Activated CD4-positive, alpha-beta T cell treated with anti-CD3 and anti-CD28 coated beads, Interleukin-2, amount 50 U/mL, for 1 hour (primary cell): ENCODE measurements at regions not wholly inside any gene's neighbourhood (a gene's known extent, or its start where the extent isn't known, plus 50 kb on each side); places are given as distances from the start of the nearest gene placed in this dataset.
"Not testable (repeated sequence)": the region's sequence is repeated elsewhere in the genome, so short reads cannot be mapped to it uniquely, and the experiment has no call there.

Experiments
- DNase-seq: peaks from one replicate; pipeline ENCODE4 v3.0.0-alpha.2; 2020

- no peak for DNase-seq
Measured at GRCh38 chr13:72657379-72657778, 70.0 kb downstream of the MZT1 start.

- DNase-seq, result no peak
Measured at GRCh38 chr13:72656357-72656756, 71.1 kb downstream of the MZT1 start.

- DNase-seq, result no peak
Measured at GRCh38 chr13:72653506-72653905, 73.9 kb downstream of the MZT1 start.

- no peak for DNase-seq
Measured at GRCh38 chr13:72652681-72653080, 74.7 kb downstream of the MZT1 start.

GRCh38 chr13:72651144-72651543 is 76.3 kb downstream of the MZT1 start:
- no peak for DNase-seq

GRCh38 chr13:72650051-72650700 is 77.3 kb downstream of the MZT1 start:
- no peak for DNase-seq

- DNase-seq, result no peak
Measured at GRCh38 chr13:72648513-72649065, 78.8 kb downstream of the MZT1 start.

- no peak for DNase-seq
Measured at GRCh38 chr13:72647422-72647821, 80.0 kb downstream of the MZT1 start.

- no peak for DNase-seq
Measured at GRCh38 chr13:72645521-72645920, 81.9 kb downstream of the MZT1 start.

- peak; percentile 53 for DNase-seq
Measured at GRCh38 chr13:72643311-72643989, 84.0 kb downstream of the MZT1 start.

- no peak for DNase-seq
Measured at GRCh38 chr13:72639377-72639776, 88.1 kb downstream of the MZT1 start.

- no peak for DNase-seq
Measured at GRCh38 chr13:72638059-72638815, 89.2 kb downstream of the MZT1 start.

- no peak for DNase-seq
Measured at GRCh38 chr13:72637561-72637960, 89.9 kb downstream of the MZT1 start.

- no peak for DNase-seq
Measured at GRCh38 chr13:72634859-72635258, 92.6 kb downstream of the MZT1 start.

- DNase-seq, result no peak
Measured at GRCh38 chr13:72622546-72622945, 104.9 kb downstream of the MZT1 start.

GRCh38 chr13:72620874-72621273 is 106.6 kb downstream of the MZT1 start:
- no peak for DNase-seq

GRCh38 chr13:72617951-72618350 is 109.5 kb downstream of the MZT1 start:
- DNase-seq, result no peak

- no peak for DNase-seq
Measured at GRCh38 chr13:72617186-72617585, 110.2 kb downstream of the MZT1 start.

GRCh38 chr13:72610251-72610891 is 117.1 kb downstream of the MZT1 start:
- DNase-seq, result not testable (repeated sequence)

GRCh38 chr13:72599178-72599743 is 128.2 kb downstream of the MZT1 start:
- no peak for DNase-seq

- no peak for DNase-seq
Measured at GRCh38 chr13:72590091-72590740, 137.2 kb downstream of the MZT1 start.

- no peak for DNase-seq
Measured at GRCh38 chr13:72586518-72586917, 140.9 kb downstream of the MZT1 start.
